ENCODE measurements at regions not wholly inside any gene's neighbourhood (a gene's known extent, or its start where the extent isn't known, plus 50 kb on each side); places are given as distances from the start of the nearest gene placed in this dataset.

DNA sequence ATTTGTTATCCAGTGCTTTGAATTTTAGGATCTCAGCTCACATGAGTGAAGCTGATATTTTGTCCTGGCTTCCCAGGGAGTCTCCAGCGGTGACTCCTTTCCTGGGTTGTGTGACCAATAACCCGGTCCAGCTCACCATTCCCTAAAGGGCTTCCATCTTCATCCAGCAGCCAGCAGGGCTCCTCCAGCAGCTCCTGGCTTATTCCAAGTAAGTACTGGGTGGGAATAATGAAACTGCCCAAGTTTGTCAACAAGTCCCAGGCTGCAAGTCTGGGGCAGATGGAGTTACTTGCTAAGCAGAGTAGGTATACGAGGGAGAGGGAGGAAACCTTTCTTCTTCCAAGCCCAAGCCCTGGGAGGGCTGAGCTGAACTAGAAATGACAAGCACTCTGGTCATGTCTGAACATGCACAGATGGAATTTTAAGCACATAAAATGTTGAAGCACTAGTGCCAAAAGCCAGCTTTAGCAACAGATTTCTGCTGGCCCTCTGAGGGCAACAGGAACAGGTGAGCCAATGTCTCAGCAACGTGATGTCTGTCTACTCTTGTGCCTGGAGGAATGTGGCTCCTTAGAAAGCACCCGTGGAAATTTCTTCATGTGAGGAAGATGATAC lies 153.7 kb upstream of the DAPK1 start:
- Histone ChIP-seq H2BK120ac (replicated peaks; ENCODE audit: low read depth, low read length) (no peak overlapping the region), H4K20me1 (replicated peaks in 1 of 2; ENCODE audit: control insufficient read depth in 1 of 2, insufficient read depth in 2 of 2, low read length in 2 of 2) (no peaks in the 10 kb centered on the region), H3K14ac (ENCODE audit: insufficient read length) (no peak overlapping the region), H3K4me3 (ENCODE audit: extremely low read depth in 1 of 4, insufficient read depth in 2 of 4, low read depth in 3 of 4, low read length in 4 of 4) (no peak overlapping the region), H3K79me2 (ENCODE audit: control insufficient read depth in 1 of 2, insufficient read depth in 2 of 2, low read length in 2 of 2) (no peaks in the 10 kb centered on the region), H3K36me3 (ENCODE audit: control insufficient read depth in 2 of 4, insufficient read depth in 4 of 4, low read length in 3 of 4) (no peaks in the 10 kb centered on the region), H3K4me2 (ENCODE audit: insufficient read depth in 1 of 2, low read depth in 2 of 2, low read length in 2 of 2) (no peak overlapping the region), H2BK5ac (ENCODE audit: low read depth, low read length) (no peak overlapping the region), H2AK5ac (ENCODE audit: low read depth, low read length) (no peak overlapping the region), H3K9ac (replicated peaks in 1 of 4; ENCODE audit: extremely low read depth in 1 of 4, low read depth in 3 of 4, low read length in 3 of 4) (no peak overlapping the region), H4K91ac (replicated peaks; ENCODE audit: insufficient read length, low read length) (peak overlapping the region; percentile 59), H4K8ac (ENCODE audit: extremely low read depth, insufficient read depth, low read length) (no peak overlapping the region), H3K27ac (ENCODE audit: low read depth, low read length) (no peak overlapping the region), H2BK12ac (ENCODE audit: low read depth, low read length) (no peak overlapping the region), H3K4me1 (replicated peaks in 1 of 4; ENCODE audit: control insufficient read depth in 3 of 4, insufficient read depth in 4 of 4, low read length in 3 of 4) (peaks cover 0 to 12% (median 6%) of the 10 kb centered on the region in 4 experiments; a peak in 5 of 7 replicates), H3K4ac (replicated peaks; ENCODE audit: insufficient read length, low read depth, low read length) (no peak overlapping the region), H2BK20ac (ENCODE audit: low read length) (no peak overlapping the region), H2AFZ (ENCODE audit: low read length) (no peak overlapping the region), H3K23me2 (ENCODE audit: low read depth, low read length) (no peaks in the 10 kb centered on the region), H3K79me1 (ENCODE audit: low read depth, low read length) (no peaks in the 10 kb centered on the region), H3K9me3 (ENCODE audit: insufficient read depth in 2 of 2, low read depth in 1 of 2, low read length in 1 of 2) (no peaks in the 10 kb centered on the region), H2BK15ac (ENCODE audit: low read length) (peak overlapping the region; percentile 16; the same call in 1 of the 2 replicates), H4K5ac (ENCODE audit: insufficient read length, low read depth, low read length) (no peak overlapping the region), H3K18ac (ENCODE audit: extremely low read depth, low read length) (no peak overlapping the region; the same call in 1 of the 2 replicates), H3K56ac (replicated peaks; ENCODE audit: insufficient read length, low read depth, low read length) (no peak overlapping the region), H3K23ac (ENCODE audit: insufficient read length) (no peak overlapping the region), H3K27me3 (replicated peaks in 1 of 4; ENCODE audit: control insufficient read depth in 3 of 4, extremely low read depth in 1 of 4, insufficient read depth in 3 of 4, low read length in 3 of 4) (no peaks in the 10 kb centered on the region)
- ChIA-PET CTCF (ENCODE audit: partially characterized antibody) (interaction anchor here (0.7 to 2.7 kb wide), 10 partner anchors 12 to 938 kb away, joined by 3 to 15 read pairs (median 4); partner anchors contain the start of gene DAPK1), POLR2A (ENCODE audit: partially characterized antibody) (no interaction called here)
- no peak for FAIRE-seq
- 82% methylated on average over 5 of the region's 5 CpGs; no CpG with 5 or more reads in 1 of the 2 experiments for WGBS, 2 experiments (ENCODE audit: extremely low coverage in 1 of 2, insufficient coverage in 1 of 2, insufficient read length in 1 of 2, insufficient replicate concordance in 2 of 2, low coverage in 1 of 2, low lambda C conversion rate in 2 of 2, missing lambda C conversion rate in 1 of 2)
- DNase-seq (ENCODE audit: low read depth in 1 of 2, low spot score in 2 of 2) = no peak
- no peak for TF ChIP-seq EGR1 (IDR thresholded peaks at IDR 0.05; ENCODE audit: borderline replicate concordance, low read depth, low read length)
- TF ChIP-seq EZH2 (IDR thresholded peaks at IDR 0.05; ENCODE audit: low read depth, low read length, severe bottlenecking) = no peak
- no peak for TF ChIP-seq SIX5 (IDR thresholded peaks at IDR 0.05; ENCODE audit: low read depth, low read length)
